Adipocyte (in vitro differentiated cells): ENCODE measurements at regions not wholly inside any gene's neighbourhood (a gene's known extent, or its start where the extent isn't known, plus 50 kb on each side); places are given as distances from the start of the nearest gene placed in this dataset.

Experiments used
- DNase-seq: peaks from one replicate; pipeline ENCODE4 v3.0.0-alpha.2; 2015; ENCODE audit warnings: low read depth
- H3K27me3 ChIP-seq: replicated peaks from 2 replicates; pipeline ENCODE4 v1.7.0; 2013; ENCODE audit warnings: mild to moderate bottlenecking, low read length, moderate library complexity; ENCODE audit not compliant: control insufficient read depth, insufficient read depth
- H3K36me3 ChIP-seq: 2 replicates; pipeline ENCODE4 v1.7.0; 2013; ENCODE audit warnings: low read length, mild to moderate bottlenecking, moderate library complexity; ENCODE audit not compliant: control insufficient read depth, insufficient read depth, severe bottlenecking
- H3K4me1 ChIP-seq: 2 replicates; pipeline ENCODE4 v1.7.0; 2013; ENCODE audit warnings: mild to moderate bottlenecking, low read length, moderate library complexity; ENCODE audit not compliant: control insufficient read depth, insufficient read depth
- H3K4me3 ChIP-seq: 2 replicates; pipeline ENCODE4 v1.7.0; 2013; ENCODE audit warnings: mild to moderate bottlenecking, low read length, moderate library complexity
- H3K9ac ChIP-seq: 2 replicates; pipeline ENCODE4 v1.7.0; 2013; ENCODE audit warnings: mild to moderate bottlenecking, low read length, moderate library complexity
- H3K9me3 ChIP-seq: 2 replicates; pipeline ENCODE4 v1.7.0; 2013; ENCODE audit warnings: mild to moderate bottlenecking, low read length, moderate library complexity; ENCODE audit not compliant: control insufficient read depth

DNA sequence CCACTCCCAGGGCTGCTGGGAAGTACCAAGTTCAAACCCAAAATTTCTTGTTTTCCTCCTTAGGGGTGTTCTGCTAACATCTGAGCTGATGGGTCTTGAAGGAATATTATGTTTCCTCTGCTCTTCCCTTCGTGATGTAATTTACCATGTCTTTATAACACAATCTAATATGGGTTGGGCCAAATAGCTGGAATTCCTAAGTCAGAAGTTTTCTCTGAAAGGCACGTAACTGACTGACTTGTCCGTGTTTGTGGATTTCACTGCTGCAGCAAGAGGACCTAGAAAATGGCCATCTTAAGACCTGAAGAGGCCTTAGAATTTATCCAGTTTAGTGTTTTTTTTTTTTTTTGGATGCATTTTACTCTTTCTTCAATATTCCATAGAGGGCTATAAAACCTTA is 256.7 kb downstream of the DCDC2C start:
- Histone ChIP-seq H3K9ac (no peak overlapping the region), H3K4me3 (no peak overlapping the region), H3K27me3 (peaks cover 8% of the 10 kb centered on the region), H3K36me3 (no peaks in the 10 kb centered on the region), H3K9me3 (no peaks in the 10 kb centered on the region), H3K4me1 (no peaks in the 10 kb centered on the region)
- no peak for DNase-seq

DNA sequence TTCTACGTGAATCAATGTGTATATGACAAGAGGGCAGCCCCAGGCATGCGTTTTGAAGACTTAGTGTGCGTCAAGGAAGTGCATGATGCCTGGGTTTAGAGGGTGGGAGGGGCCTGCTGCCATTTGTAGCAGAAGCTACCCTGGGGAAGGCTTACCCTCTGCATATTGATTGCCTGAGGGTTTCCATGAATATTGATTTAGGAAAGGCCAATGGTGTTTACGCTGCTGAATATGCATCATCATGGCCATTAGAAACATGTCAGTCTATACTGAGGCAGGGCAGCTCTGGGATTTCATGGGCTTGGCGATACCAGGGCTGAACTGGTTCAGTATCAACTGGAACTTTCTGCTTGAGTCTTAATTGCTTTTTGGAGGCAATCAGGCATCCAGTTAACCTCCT is 259.3 kb downstream of the DCDC2C start:
- H3K4me3 ChIP-seq = no peak overlapping the region
- no peaks in the 10 kb centered on the region for H3K4me1 ChIP-seq
- DNase-seq = no peak
- no peaks in the 10 kb centered on the region for H3K36me3 ChIP-seq
- H3K9me3 ChIP-seq = no peaks in the 10 kb centered on the region
- peaks cover 2% of the 10 kb centered on the region for H3K27me3 ChIP-seq
- no peak overlapping the region for H3K9ac ChIP-seq

DNA sequence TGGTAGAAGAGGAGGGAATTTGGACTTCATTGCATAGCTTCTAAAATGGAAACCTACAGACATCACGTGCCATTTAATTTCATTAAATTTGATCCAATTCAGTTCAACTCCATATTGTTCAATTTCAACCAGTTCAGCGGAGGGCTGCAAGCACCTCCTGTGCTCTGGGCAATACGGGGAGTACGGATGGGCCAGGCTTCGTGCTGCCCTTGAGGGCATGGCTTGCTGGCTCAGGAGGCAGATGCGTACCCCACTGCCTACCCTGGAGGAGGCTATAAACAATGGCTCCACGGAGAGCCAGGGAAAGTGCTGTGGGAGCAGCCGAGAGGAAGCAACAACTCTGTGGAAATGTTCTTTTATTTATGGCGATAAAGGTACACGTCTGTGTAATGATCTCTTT is 261.8 kb downstream of the DCDC2C start:
- Histone ChIP-seq H3K4me1 (no peaks in the 10 kb centered on the region), H3K4me3 (no peak overlapping the region), H3K9me3 (no peaks in the 10 kb centered on the region), H3K36me3 (no peaks in the 10 kb centered on the region), H3K27me3 (peaks cover 2% of the 10 kb centered on the region), H3K9ac (no peak overlapping the region)
- no peak for DNase-seq

DNA sequence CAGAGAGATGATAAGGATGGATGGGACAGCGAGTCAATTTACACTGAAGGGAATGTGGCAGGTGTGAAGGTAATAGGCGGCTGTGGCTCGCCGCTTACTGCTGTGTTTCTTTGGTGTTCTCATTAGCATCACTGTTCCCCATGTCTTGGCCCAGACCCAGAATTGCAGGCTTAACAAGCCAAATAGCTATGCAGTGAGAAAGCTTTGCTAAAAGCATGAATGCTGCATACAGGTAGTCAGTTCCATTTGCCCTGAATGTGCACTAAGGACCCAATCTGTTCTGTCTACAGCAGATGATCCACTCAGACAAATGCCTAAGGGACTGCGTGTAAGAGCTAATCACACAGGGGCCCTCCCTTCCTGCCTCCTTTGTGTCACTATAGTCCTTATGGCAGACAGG is 262.6 kb downstream of the DCDC2C start:
- DNase-seq = no peak
- H3K4me1 ChIP-seq = no peaks in the 10 kb centered on the region

DNA sequence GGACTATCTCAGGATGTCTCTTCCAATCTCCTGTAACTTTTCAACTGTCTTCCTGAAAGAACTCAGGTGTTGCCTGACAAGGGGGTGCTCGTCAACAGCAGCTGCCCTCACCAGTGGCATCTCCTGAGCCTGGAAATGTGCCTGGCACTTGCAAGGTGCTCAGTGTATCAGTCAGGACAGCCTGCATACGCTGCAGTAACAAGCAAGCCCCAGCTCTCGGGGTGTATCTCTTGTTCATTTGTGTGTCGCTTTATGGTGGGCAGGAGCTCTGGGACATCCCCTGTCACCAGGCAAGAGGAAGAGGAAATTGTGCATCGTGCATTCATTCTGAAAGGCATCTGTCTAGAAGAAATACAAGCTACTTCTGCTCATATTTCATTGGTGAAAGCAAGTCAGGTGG is 263.1 kb downstream of the DCDC2C start:
- peaks cover 2% of the 10 kb centered on the region for H3K27me3 ChIP-seq
- no peaks in the 10 kb centered on the region for H3K36me3 ChIP-seq
- no peak overlapping the region for H3K4me3 ChIP-seq
- no peak overlapping the region for H3K9ac ChIP-seq
- no peaks in the 10 kb centered on the region for H3K9me3 ChIP-seq
- H3K4me1 ChIP-seq = no peaks in the 10 kb centered on the region
- DNase-seq = no peak

More for the DNA sequence above, 262.6 kb downstream of the DCDC2C start:
- H3K9ac ChIP-seq = no peak overlapping the region
- H3K36me3 ChIP-seq = no peaks in the 10 kb centered on the region
- no peaks in the 10 kb centered on the region for H3K9me3 ChIP-seq
- no peak overlapping the region for H3K4me3 ChIP-seq
- peaks cover 2% of the 10 kb centered on the region for H3K27me3 ChIP-seq

DNA sequence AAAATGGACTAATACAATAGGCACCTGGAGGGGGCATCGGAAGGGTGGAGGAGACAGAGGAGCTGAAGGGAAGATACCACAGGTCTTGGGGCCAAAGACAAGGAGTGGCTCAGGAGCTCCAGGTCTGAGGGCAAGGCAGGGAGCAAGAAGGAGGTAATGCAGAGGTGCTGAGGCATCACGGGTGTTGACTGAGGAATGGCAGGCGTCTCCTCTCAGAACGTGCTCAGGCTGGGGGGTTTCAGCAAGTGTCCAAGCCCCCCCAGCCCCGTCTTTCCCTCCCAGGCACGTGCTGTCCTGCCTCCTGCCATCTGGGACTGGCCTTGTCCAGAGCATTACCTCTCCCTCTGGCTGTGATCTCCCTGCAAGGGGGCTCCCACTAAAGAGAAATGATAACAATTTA is 265.4 kb downstream of the DCDC2C start:
- no peak overlapping the region for H3K9ac ChIP-seq
- no peak for DNase-seq
- no peaks in the 10 kb centered on the region for H3K36me3 ChIP-seq
- H3K4me1 ChIP-seq = no peaks in the 10 kb centered on the region
- H3K27me3 ChIP-seq = no peaks in the 10 kb centered on the region
- no peaks in the 10 kb centered on the region for H3K9me3 ChIP-seq
- H3K4me3 ChIP-seq = no peak overlapping the region

DNA sequence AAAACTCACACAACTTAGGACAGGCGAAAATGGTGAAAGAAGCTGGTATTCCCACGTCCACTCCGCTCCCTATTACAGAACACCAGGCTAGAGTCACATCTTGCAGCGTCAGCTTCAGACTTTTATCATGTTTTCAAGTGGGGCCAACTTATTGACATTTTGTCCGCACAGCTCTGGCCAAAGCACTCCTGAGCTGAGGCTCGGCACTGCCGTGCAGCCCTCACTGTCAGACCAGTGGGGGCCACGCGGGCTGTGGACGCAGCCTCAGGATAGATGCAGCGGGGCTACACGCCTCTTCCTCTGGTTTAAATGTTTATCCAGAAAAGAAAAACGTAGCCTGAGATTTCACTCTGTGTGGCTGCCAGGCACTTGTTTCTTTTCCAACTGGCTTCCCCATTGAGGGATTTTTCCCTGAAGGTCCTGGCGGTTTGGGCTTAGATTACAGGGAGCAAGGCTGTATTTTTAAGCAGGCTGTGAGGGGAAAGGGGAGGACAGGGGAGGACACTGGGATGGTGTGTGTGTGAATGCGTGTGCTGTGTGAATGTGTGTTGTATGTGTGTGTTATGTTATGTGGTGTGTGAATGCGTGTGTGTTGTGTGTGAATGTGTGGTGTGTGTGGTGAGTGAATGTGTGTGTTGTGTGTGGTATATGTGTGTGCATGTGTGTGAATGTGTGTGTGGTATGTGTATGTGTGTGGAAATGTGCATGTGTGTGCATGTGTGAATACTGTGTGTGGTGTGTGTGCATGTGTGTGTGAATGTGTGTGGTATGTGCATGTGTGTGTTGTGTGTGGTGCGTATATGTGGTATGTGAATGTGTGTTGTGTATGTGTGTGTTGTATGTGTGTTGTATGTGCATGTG is 267.6 kb downstream of the DCDC2C start:
- Histone ChIP-seq H3K4me3 (no peak overlapping the region), H3K4me1 (no peaks in the 10 kb centered on the region), H3K36me3 (no peaks in the 10 kb centered on the region), H3K9me3 (no peaks in the 10 kb centered on the region), H3K9ac (no peak overlapping the region), H3K27me3 (no peaks in the 10 kb centered on the region)
- no peak for DNase-seq

DNA sequence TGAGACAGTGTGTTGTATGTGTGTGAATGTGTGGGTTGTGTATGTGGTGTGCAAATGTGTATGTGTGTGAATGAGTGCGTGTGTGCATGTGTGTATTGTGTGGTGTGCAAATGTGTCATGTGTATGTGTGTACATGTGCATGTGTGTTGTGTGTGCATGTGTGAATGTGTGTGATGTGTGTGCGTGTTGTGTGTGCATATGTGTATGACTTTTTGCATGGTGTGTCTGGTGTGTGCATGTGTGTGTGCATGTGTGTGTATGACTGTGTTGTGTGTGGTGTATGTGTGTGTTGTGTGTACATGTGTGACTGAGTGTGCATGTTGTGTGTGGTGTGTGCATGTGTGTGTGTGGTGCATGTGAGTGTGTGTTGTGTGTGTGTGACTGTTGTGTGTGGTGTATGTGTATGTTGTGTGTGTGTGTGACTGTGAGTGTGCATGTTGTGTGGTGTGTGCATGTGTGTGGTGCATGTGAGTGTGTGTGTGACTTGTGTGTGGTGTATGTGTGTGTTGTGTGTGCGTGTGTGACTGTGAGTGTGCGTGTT is 268.3 kb downstream of the DCDC2C start:
- Histone ChIP-seq H3K9ac (no peak overlapping the region), H3K4me3 (no peak overlapping the region), H3K4me1 (no peaks in the 10 kb centered on the region), H3K9me3 (no peaks in the 10 kb centered on the region), H3K27me3 (no peaks in the 10 kb centered on the region), H3K36me3 (no peaks in the 10 kb centered on the region)
- DNase-seq = no peak

DNA sequence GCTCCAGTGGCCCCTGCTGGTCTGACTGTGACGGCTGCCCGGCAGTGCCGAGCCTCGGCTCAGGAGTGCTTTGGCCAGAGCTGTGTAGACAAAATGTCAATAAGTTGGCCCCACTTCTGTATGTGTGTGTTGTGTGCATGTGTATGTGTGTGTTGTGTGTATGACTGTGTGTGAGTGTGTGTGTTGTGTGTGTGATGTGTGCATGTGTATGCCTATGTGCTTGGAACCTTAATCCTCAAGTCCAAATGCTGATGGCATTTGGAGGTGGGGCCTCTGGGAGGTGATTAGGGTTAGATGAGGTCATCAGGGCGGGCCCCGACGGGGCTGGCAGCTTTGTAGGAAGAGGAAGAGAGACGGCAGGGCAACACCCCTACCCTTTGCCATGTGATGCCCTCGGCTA is 269.0 kb downstream of the DCDC2C start:
- no peak for DNase-seq
- Histone ChIP-seq H3K27me3 (no peaks in the 10 kb centered on the region), H3K36me3 (no peaks in the 10 kb centered on the region), H3K4me3 (no peak overlapping the region), H3K4me1 (no peaks in the 10 kb centered on the region), H3K9me3 (no peaks in the 10 kb centered on the region), H3K9ac (no peak overlapping the region)

DNA sequence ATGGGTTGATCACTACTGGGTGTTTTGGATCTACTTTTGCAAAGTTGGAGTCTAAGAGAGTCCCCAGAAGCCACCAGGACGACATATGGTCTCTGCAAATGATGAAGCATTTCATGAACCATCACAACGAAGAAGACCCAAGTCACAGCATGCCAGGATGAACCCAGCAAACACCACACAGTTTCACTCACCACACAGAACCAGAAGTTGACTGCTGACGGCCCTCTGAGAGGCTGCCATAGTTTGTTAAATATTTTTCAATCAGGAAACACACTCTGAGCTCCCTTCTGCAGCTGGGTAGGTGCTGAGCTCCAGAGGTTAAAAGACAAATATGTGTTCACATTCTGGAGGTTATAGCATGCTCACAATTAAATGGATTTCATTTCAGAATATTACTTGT is 271.4 kb downstream of the DCDC2C start:
- H3K36me3 ChIP-seq = no peaks in the 10 kb centered on the region
- H3K4me3 ChIP-seq = no peak overlapping the region
- no peaks in the 10 kb centered on the region for H3K27me3 ChIP-seq
- no peaks in the 10 kb centered on the region for H3K4me1 ChIP-seq
- H3K9me3 ChIP-seq = no peaks in the 10 kb centered on the region
- H3K9ac ChIP-seq = no peak overlapping the region
- no peak for DNase-seq

DNA sequence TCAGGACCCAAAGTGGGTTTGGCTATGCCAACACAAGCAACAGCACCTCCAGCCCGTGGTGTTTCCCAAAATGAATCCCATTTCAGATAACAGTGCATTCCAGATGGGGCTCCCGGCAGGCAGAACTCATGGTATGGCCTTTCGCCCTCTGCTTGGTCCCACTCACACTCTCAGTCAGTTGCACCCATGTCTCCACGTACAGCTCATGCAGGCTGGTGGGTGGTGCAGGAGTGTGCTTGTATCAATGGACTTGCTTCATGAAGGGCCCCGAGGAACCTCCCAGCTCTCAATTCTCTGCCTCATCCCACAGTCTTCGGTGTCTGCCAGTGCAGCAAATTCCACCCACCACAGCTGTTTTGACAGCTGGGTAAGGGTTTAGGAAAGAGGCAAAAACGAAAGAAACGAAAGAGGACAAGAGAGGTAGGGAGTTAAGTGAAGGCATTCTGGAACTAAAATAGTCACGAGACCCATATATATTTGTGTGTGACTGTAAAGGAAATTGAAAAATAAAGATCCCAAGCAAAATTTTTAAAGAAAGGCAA is 278.1 kb downstream of the DCDC2C start:
- Histone ChIP-seq H3K9ac (no peak overlapping the region), H3K4me1 (no peaks in the 10 kb centered on the region), H3K4me3 (no peak overlapping the region), H3K27me3 (no peaks in the 10 kb centered on the region), H3K9me3 (no peaks in the 10 kb centered on the region), H3K36me3 (no peaks in the 10 kb centered on the region)
- no peak for DNase-seq
